SK-N-SH (cell line): ENCODE measurements at regions not wholly inside any gene's neighbourhood (a gene's known extent, or its start where the extent isn't known, plus 50 kb on each side); places are given as distances from the start of the nearest gene placed in this dataset.
A peak's percentile ranks its signal among the peaks of the same experiment; 100 is the strongest.

Experiments
- CTCF ChIA-PET: fragments of 300-600, 350-600 bp; formaldehyde crosslinking; extraction: SDS; loops from one replicate; lab custom pipeline; 2021; lab: Yijun Ruan, JAX
- POLR2A ChIA-PET: fragments of 350-600 bp; sonication (Branson Sonifier 250); formaldehyde crosslinking; extraction: SDS; loops from one replicate; lab custom pipeline; 2020; ENCODE audit warnings: antibody characterized with exemption, inconsistent platforms; lab: Yijun Ruan, JAX
- DNase-seq: peaks from one replicate; pipeline ENCODE4 v3.0.0; 2012
- H2AFZ ChIP-seq: fragments of 200-600 bp; sonication (generic); 2 replicates; pipeline ENCODE4 v1.8.1; 2016; ENCODE audit warnings: antibody characterized with exemption, mild to moderate bottlenecking, low read depth
- H3F3A ChIP-seq: fragments of 200-600 bp; sonication (generic); replicated peaks from 2 replicates; pipeline ENCODE3; 2016; ENCODE audit warnings: antibody characterized with exemption, mild to moderate bottlenecking; ENCODE audit not compliant: insufficient read depth
- H3K27ac ChIP-seq, 2 experiments: fragments of 200-500 bp in 1 of 2; fragments of 200-600 bp in 1 of 2; sonication (Bioruptor generic) in 1 of 2; sonication (generic), shearing (Covaris generic) in 1 of 2; 2 replicates each; pipeline versions ENCODE4 v1.5.1 to v1.6.1; 2014 to 2016; ENCODE audit warnings: low read depth in 2 of 2, inconsistent platforms in 1 of 2, low read length in 1 of 2, mild to moderate bottlenecking in 1 of 2, mixed read lengths in 1 of 2
- H3K27me3 ChIP-seq: fragments of 200-600 bp; sonication (generic), shearing (Covaris generic); 2 replicates; pipeline ENCODE4 v1.6.1; 2016; ENCODE audit warnings: mixed run types; ENCODE audit not compliant: insufficient read depth
- H3K36me3 ChIP-seq, 2 experiments: fragments of 200-500 bp in 1 of 2; fragments of 200-600 bp in 1 of 2; sonication (Bioruptor generic) in 1 of 2; sonication (generic) in 1 of 2; replicated peaks in 1 of 2; 2 replicates each; pipeline versions ENCODE3 to v1.5.1; 2014 to 2016; ENCODE audit warnings: low read length in 1 of 2, mild to moderate bottlenecking in 1 of 2; ENCODE audit not compliant: insufficient read depth in 2 of 2, control insufficient read depth in 1 of 2
- H3K4me1 ChIP-seq, 2 experiments: fragments of 200-500 bp in 1 of 2; fragments of 200-600 bp in 1 of 2; sonication (Bioruptor generic) in 1 of 2; sonication (generic), shearing (Covaris generic) in 1 of 2; 2 replicates each; pipeline versions ENCODE4 v1.5.1 to v1.6.1; 2014 to 2016; ENCODE audit warnings: low read depth in 1 of 2, low read length in 1 of 2, mixed run types in 1 of 2; ENCODE audit not compliant: insufficient read depth in 2 of 2, control insufficient read depth in 1 of 2
- H3K4me2 ChIP-seq: fragments of 200-600 bp; sonication (generic), shearing (Covaris generic); 2 replicates; pipeline ENCODE4 v1.6.1; 2017; ENCODE audit warnings: mixed run types
- H3K4me3 ChIP-seq, 2 experiments: fragments of 200-500 bp in 1 of 2; fragments of 200-600 bp in 1 of 2; sonication (Bioruptor generic) in 1 of 2; sonication (generic), shearing (Covaris generic) in 1 of 2; 2 replicates each; pipeline versions ENCODE4 v1.5.1 to v1.8.1; 2014 to 2016; ENCODE audit warnings: low read depth in 2 of 2, inconsistent platforms in 1 of 2, low read length in 1 of 2, mild to moderate bottlenecking in 1 of 2, mixed read lengths in 1 of 2, moderate library complexity in 1 of 2
- H3K79me2 ChIP-seq: fragments of 200-600 bp; sonication (generic); 2 replicates; pipeline ENCODE4 v1.8.1; 2017; ENCODE audit warnings: mild to moderate bottlenecking; ENCODE audit not compliant: insufficient read depth
- H3K9ac ChIP-seq: fragments of 200-600 bp; sonication (generic); 2 replicates; pipeline ENCODE4 v1.6.1; 2017; ENCODE audit warnings: mixed run types
- H3K9me2 ChIP-seq: fragments of 200-600 bp; sonication (generic); 2 replicates; pipeline ENCODE4 v1.6.1; 2017; ENCODE audit warnings: mixed run types
- H3K9me3 ChIP-seq: fragments of 200-600 bp; sonication (generic); 2 replicates; pipeline ENCODE4 v1.6.1; 2017; ENCODE audit warnings: mixed run types, mild to moderate bottlenecking, moderate library complexity
- H4K20me1 ChIP-seq: fragments of 200-600 bp; sonication (generic); 2 replicates; pipeline ENCODE4 v1.6.1; 2017; ENCODE audit warnings: mild to moderate bottlenecking, mixed run types; ENCODE audit not compliant: insufficient read depth
- POLR2AphosphoS5 ChIP-seq: IDR thresholded peaks from 2 replicates; pipeline ENCODE4 v1.6.1; 2012; ENCODE audit warnings: low read depth, low read length
- RAD21 ChIP-seq: IDR thresholded peaks from 2 replicates; pipeline ENCODE4 v1.6.1; 2012; ENCODE audit warnings: mild to moderate bottlenecking, low read length
- RFX5 ChIP-seq: IDR thresholded peaks from 2 replicates; pipeline ENCODE4 v1.6.1; 2012; ENCODE audit warnings: mild to moderate bottlenecking, improper control_type of control experiment, low read length
- SMC3 ChIP-seq: IDR thresholded peaks from 2 replicates; pipeline ENCODE4 v1.6.1; 2012; ENCODE audit warnings: low read depth, low read length, improper control_type of control experiment
- TAF1 ChIP-seq: IDR thresholded peaks from 2 replicates; pipeline ENCODE4 v1.6.1; 2012; ENCODE audit warnings: low read depth, mild to moderate bottlenecking, low read length, moderate library complexity, borderline replicate concordance
- TCF12 ChIP-seq: IDR thresholded peaks from 2 replicates; pipeline ENCODE4 v1.4.0; 2012
- WGBS: methylation state at CpG from one replicate; pipeline ENCODE4 v1.1.6; 2017; ENCODE audit warnings: low lambda C conversion rate; 5-methylcytosine and 5-hydroxymethylcytosine counted together
- TF ChIP-seq, protein P1 (sequence below): fragments of 200-600 bp; sonication (generic); IDR thresholded peaks from 2 replicates; pipeline ENCODE4 v1.6.1; 2017; ENCODE audit warnings: antibody characterized with exemption, mild to moderate bottlenecking, moderate library complexity
- TF ChIP-seq, protein P2 (sequence below): IDR thresholded peaks from 2 replicates; pipeline ENCODE4 v1.6.1; 2012; ENCODE audit warnings: mild to moderate bottlenecking, low read depth, low read length, moderate library complexity

DNA sequence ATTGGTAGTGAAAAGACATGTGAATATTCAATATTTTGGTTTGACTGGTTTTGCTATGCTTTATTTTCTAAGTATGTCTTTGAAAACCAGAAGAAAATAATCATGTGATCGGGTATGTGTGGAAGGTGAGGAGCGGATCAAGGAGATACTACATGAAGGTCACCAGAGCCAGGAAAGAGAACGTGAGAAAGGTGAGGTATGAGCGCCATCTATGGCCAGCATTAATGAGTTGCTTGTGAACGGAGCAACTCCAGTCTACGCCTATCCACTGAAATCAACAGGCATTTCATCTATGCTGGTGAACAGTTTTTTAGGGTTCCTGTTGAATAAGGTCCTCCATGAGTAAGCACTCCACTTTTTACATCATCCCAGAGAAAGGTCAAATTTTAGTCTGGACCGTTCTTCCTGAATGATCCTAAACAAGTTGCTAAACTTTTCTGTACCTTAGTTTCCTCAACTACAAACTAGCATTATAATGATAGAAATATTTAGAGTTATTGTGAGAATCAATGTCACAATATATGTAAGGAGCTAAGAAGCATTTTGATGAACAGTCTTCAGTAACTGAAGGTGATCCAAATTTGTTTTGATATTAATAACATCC, 1435.2 kb upstream of the CADM2 start:
- H3K9me2 ChIP-seq = no peaks in the 10 kb centered on the region
- H3K36me3 ChIP-seq = no peaks in the 10 kb centered on the region
- H3F3A ChIP-seq = no peaks in the 10 kb centered on the region
- H3K4me2 ChIP-seq = no peak overlapping the region
- no peak overlapping the region for H3K27ac ChIP-seq
- WGBS = 3% methylated on average over 7 of the region's 7 CpGs
- no peaks in the 10 kb centered on the region for H4K20me1 ChIP-seq
- no peaks in the 10 kb centered on the region for H3K79me2 ChIP-seq
- ChIA-PET CTCF (interaction anchor here (0.7 to 1.2 kb wide), 2 partner anchors 10 to 28 kb away, joined by 4 to 5 read pairs; no protein-coding TSS in a partner anchor), POLR2A (no interaction called here)
- no peak overlapping the region for H3K9ac ChIP-seq
- DNase-seq = peak; percentile 25
- H2AFZ ChIP-seq = no peak overlapping the region
- H3K9me3 ChIP-seq = no peaks in the 10 kb centered on the region
- H3K4me1 ChIP-seq = no peaks in the 10 kb centered on the region; a peak in 1 of 4 replicates
- peak overlapping the region in 1 of 2 experiments; percentile 18; a peak in 1 of 4 replicates for H3K4me3 ChIP-seq
- peak; percentile 51 for TF ChIP-seq SMC3
- TF ChIP-seq POLR2AphosphoS5 = no peak
- no peak for TF ChIP-seq RFX5
- TF ChIP-seq, protein P1, sequence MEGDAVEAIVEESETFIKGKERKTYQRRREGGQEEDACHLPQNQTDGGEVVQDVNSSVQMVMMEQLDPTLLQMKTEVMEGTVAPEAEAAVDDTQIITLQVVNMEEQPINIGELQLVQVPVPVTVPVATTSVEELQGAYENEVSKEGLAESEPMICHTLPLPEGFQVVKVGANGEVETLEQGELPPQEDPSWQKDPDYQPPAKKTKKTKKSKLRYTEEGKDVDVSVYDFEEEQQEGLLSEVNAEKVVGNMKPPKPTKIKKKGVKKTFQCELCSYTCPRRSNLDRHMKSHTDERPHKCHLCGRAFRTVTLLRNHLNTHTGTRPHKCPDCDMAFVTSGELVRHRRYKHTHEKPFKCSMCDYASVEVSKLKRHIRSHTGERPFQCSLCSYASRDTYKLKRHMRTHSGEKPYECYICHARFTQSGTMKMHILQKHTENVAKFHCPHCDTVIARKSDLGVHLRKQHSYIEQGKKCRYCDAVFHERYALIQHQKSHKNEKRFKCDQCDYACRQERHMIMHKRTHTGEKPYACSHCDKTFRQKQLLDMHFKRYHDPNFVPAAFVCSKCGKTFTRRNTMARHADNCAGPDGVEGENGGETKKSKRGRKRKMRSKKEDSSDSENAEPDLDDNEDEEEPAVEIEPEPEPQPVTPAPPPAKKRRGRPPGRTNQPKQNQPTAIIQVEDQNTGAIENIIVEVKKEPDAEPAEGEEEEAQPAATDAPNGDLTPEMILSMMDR = peak; percentile 72
- TF ChIP-seq RAD21 = peak; percentile 86
- H3K27me3 ChIP-seq = no peaks in the 10 kb centered on the region; the same call in 1 of the 2 replicates

DNA sequence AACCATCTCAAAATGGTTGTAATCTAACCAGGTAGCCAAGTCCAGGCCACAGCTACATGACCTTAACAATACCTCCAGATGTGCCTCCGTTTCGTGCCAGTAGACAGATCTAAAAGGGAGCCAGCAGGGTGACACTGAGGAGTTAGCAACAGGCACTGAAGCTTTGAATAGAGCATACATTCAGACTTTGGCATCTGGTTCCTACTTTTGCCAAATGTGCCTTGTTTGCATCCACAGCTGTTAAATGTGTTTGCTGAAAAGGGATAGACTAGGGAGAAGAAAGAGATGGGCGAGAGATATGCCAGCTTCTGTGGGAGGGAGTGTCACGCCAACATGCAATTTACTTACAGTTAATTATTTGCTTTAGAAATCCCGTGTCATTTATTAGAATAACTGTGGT, 1433.9 kb upstream of the CADM2 start:
- Histone ChIP-seq H3K36me3 (no peaks in the 10 kb centered on the region), H2AFZ (no peak overlapping the region), H3K4me3 (no peak overlapping the region), H3K27ac (no peak overlapping the region), H3K9me3 (no peaks in the 10 kb centered on the region), H3K27me3 (no peaks in the 10 kb centered on the region; the same call in 1 of the 2 replicates), H3K79me2 (no peaks in the 10 kb centered on the region), H3F3A (no peaks in the 10 kb centered on the region), H3K4me2 (no peak overlapping the region), H3K4me1 (no peaks in the 10 kb centered on the region; a peak in 1 of 4 replicates), H4K20me1 (no peaks in the 10 kb centered on the region), H3K9me2 (no peaks in the 10 kb centered on the region), H3K9ac (no peak overlapping the region)
- TF ChIP-seq, protein P2, sequence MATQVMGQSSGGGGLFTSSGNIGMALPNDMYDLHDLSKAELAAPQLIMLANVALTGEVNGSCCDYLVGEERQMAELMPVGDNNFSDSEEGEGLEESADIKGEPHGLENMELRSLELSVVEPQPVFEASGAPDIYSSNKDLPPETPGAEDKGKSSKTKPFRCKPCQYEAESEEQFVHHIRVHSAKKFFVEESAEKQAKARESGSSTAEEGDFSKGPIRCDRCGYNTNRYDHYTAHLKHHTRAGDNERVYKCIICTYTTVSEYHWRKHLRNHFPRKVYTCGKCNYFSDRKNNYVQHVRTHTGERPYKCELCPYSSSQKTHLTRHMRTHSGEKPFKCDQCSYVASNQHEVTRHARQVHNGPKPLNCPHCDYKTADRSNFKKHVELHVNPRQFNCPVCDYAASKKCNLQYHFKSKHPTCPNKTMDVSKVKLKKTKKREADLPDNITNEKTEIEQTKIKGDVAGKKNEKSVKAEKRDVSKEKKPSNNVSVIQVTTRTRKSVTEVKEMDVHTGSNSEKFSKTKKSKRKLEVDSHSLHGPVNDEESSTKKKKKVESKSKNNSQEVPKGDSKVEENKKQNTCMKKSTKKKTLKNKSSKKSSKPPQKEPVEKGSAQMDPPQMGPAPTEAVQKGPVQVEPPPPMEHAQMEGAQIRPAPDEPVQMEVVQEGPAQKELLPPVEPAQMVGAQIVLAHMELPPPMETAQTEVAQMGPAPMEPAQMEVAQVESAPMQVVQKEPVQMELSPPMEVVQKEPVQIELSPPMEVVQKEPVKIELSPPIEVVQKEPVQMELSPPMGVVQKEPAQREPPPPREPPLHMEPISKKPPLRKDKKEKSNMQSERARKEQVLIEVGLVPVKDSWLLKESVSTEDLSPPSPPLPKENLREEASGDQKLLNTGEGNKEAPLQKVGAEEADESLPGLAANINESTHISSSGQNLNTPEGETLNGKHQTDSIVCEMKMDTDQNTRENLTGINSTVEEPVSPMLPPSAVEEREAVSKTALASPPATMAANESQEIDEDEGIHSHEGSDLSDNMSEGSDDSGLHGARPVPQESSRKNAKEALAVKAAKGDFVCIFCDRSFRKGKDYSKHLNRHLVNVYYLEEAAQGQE = no peak
- TF ChIP-seq TAF1 (no peak), TCF12 (no peak), POLR2AphosphoS5 (no peak)
- POLR2A ChIA-PET = no interaction called here
- CTCF ChIA-PET = no interaction called here
- DNase-seq = no peak
- 3% methylated on average over 5 of the region's 5 CpGs for WGBS
